ENCODE measurements at regions not wholly inside any gene's neighbourhood (a gene's known extent, or its start where the extent isn't known, plus 50 kb on each side); places are given as distances from the start of the nearest gene placed in this dataset.
A peak's percentile ranks its signal among the peaks of the same experiment; 100 is the strongest.

- Histone ChIP-seq H3K4me3 (replicated peaks in 1 of 4; ENCODE audit: control extremely low read depth in 1 of 4, insufficient read depth in 1 of 4, low read depth in 3 of 4, low read length in 4 of 4) (no peak overlapping the region), H3K36me3 (ENCODE audit: control insufficient read depth, insufficient read depth, low read length) (no peaks in the 10 kb centered on the region), H3K27me3 (ENCODE audit: control insufficient read depth, insufficient read depth, low read length) (no peaks in the 10 kb centered on the region), H3K4me2 (ENCODE audit: extremely low read depth, insufficient read depth, low read length) (no peak overlapping the region), H3K9ac (ENCODE audit: insufficient read depth, low read length) (no peak overlapping the region), H2AFZ (ENCODE audit: low read length) (no peak overlapping the region), H3K9me3 (ENCODE audit: control insufficient read depth, insufficient read depth, low read depth, low read length) (no peaks in the 10 kb centered on the region), H4K20me1 (ENCODE audit: control insufficient read depth, extremely low read depth, insufficient read depth, low read length) (no peaks in the 10 kb centered on the region), H3K79me2 (ENCODE audit: control insufficient read depth, insufficient read depth, low read length) (no peaks in the 10 kb centered on the region), H3K4me1 (ENCODE audit: control insufficient read depth, extremely low read depth, insufficient read depth, low read length) (peaks cover 12% of the 10 kb centered on the region), H3K27ac (ENCODE audit: insufficient read depth, low read length) (no peak overlapping the region)
- no peak for DNase-seq (ENCODE audit: low read depth in 2 of 2)
- TF ChIP-seq EZH2 (IDR thresholded peaks at IDR 0.05; ENCODE audit: low read length, missing control alignments) (no peak), CTCF (conservative IDR thresholded peaks at IDR 0.05 in 1 of 2, IDR thresholded peaks at IDR 0.05 in 1 of 2; ENCODE audit: low read depth in 1 of 2, low read length in 2 of 2) (no peak)
Observed at GRCh38 chr10:78959217-78959923, 109.4 kb upstream of the ZMIZ1 start.

GRCh38 chr10:78959924-78960285 is 108.9 kb upstream of the ZMIZ1 start:
- Histone ChIP-seq H3K9ac (ENCODE audit: insufficient read depth, low read length) (no peak overlapping the region), H3K9me3 (ENCODE audit: control insufficient read depth, insufficient read depth, low read depth, low read length) (no peaks in the 10 kb centered on the region), H3K4me3 (replicated peaks in 1 of 4; ENCODE audit: control extremely low read depth in 1 of 4, insufficient read depth in 1 of 4, low read depth in 3 of 4, low read length in 4 of 4) (no peak overlapping the region), H3K4me2 (ENCODE audit: extremely low read depth, insufficient read depth, low read length) (no peak overlapping the region), H3K4me1 (ENCODE audit: control insufficient read depth, extremely low read depth, insufficient read depth, low read length) (peaks cover 12% of the 10 kb centered on the region), H2AFZ (ENCODE audit: low read length) (no peak overlapping the region), H3K27me3 (ENCODE audit: control insufficient read depth, insufficient read depth, low read length) (no peaks in the 10 kb centered on the region), H3K36me3 (ENCODE audit: control insufficient read depth, insufficient read depth, low read length) (no peaks in the 10 kb centered on the region), H3K79me2 (ENCODE audit: control insufficient read depth, insufficient read depth, low read length) (no peaks in the 10 kb centered on the region), H3K27ac (ENCODE audit: insufficient read depth, low read length) (no peak overlapping the region), H4K20me1 (ENCODE audit: control insufficient read depth, extremely low read depth, insufficient read depth, low read length) (no peaks in the 10 kb centered on the region)
- no peak for TF ChIP-seq EZH2 (IDR thresholded peaks at IDR 0.05; ENCODE audit: low read length, missing control alignments)
- no peak for TF ChIP-seq CTCF (conservative IDR thresholded peaks at IDR 0.05 in 1 of 2, IDR thresholded peaks at IDR 0.05 in 1 of 2; ENCODE audit: low read depth in 1 of 2, low read length in 2 of 2)
- DNase-seq (ENCODE audit: low read depth in 2 of 2): peak in 1 of 2 donors; percentile 52

GRCh38 chr10:78960316-78960800 is 108.4 kb upstream of the ZMIZ1 start:
- H3K9me3 ChIP-seq (ENCODE audit: control insufficient read depth, insufficient read depth, low read depth, low read length): no peaks in the 10 kb centered on the region
- DNase-seq (ENCODE audit: low read depth in 2 of 2): peak; percentile 86 to 97
- no peak overlapping the region for H3K27ac ChIP-seq (ENCODE audit: insufficient read depth, low read length)
- TF ChIP-seq EZH2 (IDR thresholded peaks at IDR 0.05; ENCODE audit: low read length, missing control alignments) (no peak), CTCF (conservative IDR thresholded peaks at IDR 0.05 in 1 of 2, IDR thresholded peaks at IDR 0.05 in 1 of 2; ENCODE audit: low read depth in 1 of 2, low read length in 2 of 2) (no peak)
- peak overlapping the region; percentile 52 for H3K4me2 ChIP-seq (ENCODE audit: extremely low read depth, insufficient read depth, low read length)
- no peaks in the 10 kb centered on the region for H3K36me3 ChIP-seq (ENCODE audit: control insufficient read depth, insufficient read depth, low read length)
- H3K9ac ChIP-seq (ENCODE audit: insufficient read depth, low read length): no peak overlapping the region
- H3K79me2 ChIP-seq (ENCODE audit: control insufficient read depth, insufficient read depth, low read length): no peaks in the 10 kb centered on the region
- H3K4me1 ChIP-seq (ENCODE audit: control insufficient read depth, extremely low read depth, insufficient read depth, low read length): peaks cover 12% of the 10 kb centered on the region
- no peaks in the 10 kb centered on the region for H3K27me3 ChIP-seq (ENCODE audit: control insufficient read depth, insufficient read depth, low read length)
- no peak overlapping the region for H3K4me3 ChIP-seq (replicated peaks in 1 of 4; ENCODE audit: control extremely low read depth in 1 of 4, insufficient read depth in 1 of 4, low read depth in 3 of 4, low read length in 4 of 4)
- no peak overlapping the region for H2AFZ ChIP-seq (ENCODE audit: low read length)
- no peaks in the 10 kb centered on the region for H4K20me1 ChIP-seq (ENCODE audit: control insufficient read depth, extremely low read depth, insufficient read depth, low read length)
